GM19452 (cell line): ENCODE measurements at regions not wholly inside any gene's neighbourhood (a gene's known extent, or its start where the extent isn't known, plus 50 kb on each side); places are given as distances from the start of the nearest gene placed in this dataset.

Source experiments
- ATAC-seq: cut with Tn5 transposase; IDR thresholded peaks from one replicate; pipeline ENCODE4 v1.9.1; 2021; ENCODE audit not compliant: unreplicated experiment

DNA sequence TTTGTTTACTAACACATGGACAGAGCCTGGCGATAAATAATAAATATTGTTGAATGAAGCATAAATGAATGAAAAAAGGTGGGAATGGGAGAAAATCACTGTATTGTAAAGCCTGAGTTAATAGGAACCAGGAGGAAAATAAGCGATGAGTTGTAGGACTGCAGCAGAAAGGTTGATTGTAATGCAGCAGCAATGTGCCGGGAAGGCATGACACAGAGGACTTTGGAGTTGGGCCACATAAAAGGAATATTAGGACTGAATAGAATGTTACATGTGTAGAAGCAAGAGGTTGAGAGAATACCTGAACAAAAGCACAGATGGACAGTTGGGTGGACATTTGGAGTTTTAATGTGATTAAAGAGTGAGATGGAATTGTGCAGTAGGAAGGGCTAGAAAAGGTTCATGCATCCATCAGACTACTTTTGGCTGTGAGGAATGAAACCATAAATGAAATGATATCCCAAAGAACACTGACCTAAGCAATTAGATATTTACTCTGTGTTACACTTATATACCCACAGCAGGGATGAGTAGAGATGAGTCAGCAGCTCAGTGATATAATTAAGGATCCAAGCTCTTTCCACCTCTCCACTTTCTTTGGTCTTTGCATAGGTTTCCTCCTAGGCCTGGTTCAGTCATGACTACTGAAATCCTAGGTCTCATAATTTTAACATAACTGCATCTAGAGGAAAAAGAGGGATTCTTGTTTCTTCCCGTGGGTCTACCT lies 55.4 kb downstream of the CCER1 start:
- no peak for ATAC-seq

DNA sequence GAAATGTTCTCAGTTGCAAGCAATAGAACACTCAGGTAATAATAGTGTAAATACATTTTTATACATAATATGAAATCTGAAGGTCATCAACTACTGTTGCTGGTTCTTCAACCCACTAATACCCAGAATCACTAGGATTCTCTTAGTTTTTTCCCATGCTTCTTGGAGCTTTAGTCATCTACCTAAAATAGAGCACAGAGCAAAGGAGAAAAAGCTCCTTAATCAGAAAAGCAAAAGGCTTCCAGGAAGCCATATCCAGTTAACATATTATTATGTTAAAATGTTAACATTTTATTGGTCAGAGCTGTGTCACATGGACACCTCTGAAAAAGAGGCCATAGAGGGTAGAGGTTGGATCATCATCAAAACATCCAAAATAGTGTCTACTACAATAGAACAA lies 57.0 kb downstream of the CCER1 start:
- no peak for ATAC-seq

DNA sequence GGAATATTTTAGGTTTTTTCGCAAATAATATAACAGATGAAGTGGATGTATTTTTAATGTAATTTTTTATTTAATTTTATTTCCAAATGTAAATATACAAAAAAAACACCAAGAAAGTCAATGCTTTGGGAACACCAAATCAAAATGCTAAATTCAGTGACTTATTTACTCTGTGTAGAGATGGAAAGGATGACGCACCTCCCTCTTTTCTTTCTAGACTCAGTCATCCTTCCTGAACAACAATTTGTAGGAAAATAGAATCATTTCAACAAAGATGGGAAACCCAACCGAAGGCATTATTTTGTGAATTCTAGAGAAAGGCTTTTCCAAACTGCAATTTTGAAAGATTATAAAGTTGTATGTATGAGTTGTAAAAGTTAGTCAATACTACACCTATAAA lies 57.7 kb downstream of the CCER1 start:
- no peak for ATAC-seq

DNA sequence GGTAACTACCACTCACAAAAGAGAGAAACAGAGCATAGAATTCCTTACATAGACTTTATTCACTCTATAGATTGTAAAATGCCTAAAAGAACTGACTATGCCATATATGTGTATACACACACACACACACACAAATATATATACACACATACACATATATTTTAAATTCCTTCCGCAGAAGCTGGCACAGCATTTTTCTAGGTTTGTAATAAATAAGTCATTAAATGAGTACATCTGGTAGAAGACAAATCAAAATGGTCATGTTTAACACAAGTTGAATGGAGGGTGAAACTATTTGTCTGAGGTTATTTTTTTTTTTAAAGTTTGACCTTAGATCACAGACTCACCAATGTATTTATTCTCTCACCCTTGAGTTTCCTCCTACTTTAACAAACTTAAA lies 58.2 kb downstream of the CCER1 start:
- ATAC-seq: no peak

DNA sequence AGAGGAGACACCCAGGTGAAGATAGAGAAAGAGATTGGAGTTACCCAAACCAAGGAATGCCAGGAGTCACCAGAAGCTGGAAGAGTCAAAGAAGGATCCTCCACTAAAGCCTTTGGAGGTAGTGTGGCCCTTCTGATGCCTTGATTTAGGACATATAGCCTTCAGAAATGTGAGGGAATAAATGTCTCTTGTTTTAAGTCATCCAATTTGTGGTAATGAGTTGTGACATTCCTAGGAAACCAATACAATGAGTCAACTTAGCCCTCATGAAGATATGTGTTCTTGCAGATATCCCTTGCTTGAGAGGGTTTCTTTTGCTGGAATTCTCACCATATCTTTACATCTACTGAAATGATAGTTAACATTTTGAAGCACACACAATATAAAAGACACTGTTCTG lies 58.8 kb downstream of the CCER1 start:
- ATAC-seq: no peak

DNA sequence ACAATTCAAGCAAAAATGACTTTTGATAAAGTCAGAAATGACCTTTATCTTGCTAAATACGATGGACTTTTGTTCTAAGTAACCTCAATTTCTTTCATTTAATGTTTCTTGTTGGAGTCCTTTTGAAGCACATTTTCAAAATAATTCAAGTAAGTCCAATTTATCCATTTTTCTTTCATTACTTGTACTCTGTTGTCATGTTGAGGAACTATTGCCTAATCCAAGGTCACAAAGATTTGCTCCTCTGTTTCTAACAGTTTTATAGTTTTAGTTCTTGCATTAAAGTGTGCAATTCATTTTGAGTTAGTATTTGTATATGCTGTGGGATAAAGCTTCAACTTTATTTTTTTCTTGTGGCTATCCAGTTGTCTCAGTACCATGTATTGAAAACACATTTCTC lies 66.7 kb downstream of the CCER1 start:
- ATAC-seq: no peak

DNA sequence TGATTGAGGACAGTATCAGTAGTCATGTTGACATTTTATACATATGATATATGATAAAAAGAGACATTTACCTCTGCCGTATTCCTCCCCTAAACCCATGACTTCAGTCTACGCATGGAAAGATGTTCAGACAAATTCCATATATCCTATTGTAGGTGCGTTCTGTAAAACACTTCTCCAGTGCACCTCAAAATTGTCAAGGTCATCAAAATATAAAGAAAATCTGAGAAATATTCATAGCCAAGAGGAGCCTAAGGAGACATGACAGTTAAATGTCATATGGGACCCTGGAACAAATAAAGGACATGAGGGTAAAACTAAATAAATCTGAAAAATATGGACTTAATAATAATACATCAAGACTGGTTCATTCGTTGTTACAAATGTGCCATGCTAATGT lies 71.5 kb downstream of the CCER1 start:
- no peak for ATAC-seq

DNA sequence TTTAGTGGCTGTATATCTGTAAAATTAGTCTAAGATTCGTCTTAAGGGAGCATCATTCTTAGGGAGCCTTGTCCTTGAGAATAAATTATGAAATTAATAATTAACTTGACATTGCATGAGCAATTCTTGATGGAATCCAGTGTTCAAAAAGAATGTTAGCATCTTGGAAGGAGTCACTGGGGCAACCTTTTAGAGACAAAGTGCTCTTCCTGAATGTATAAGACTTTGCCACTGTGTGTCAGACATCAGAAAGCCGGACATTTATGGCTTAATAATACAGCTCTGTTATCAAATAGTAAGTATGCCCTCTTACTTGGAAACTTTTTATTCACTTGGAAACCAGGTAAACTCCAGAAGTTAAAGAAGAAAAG lies 83.3 kb downstream of the CCER1 start:
- ATAC-seq: no peak

DNA sequence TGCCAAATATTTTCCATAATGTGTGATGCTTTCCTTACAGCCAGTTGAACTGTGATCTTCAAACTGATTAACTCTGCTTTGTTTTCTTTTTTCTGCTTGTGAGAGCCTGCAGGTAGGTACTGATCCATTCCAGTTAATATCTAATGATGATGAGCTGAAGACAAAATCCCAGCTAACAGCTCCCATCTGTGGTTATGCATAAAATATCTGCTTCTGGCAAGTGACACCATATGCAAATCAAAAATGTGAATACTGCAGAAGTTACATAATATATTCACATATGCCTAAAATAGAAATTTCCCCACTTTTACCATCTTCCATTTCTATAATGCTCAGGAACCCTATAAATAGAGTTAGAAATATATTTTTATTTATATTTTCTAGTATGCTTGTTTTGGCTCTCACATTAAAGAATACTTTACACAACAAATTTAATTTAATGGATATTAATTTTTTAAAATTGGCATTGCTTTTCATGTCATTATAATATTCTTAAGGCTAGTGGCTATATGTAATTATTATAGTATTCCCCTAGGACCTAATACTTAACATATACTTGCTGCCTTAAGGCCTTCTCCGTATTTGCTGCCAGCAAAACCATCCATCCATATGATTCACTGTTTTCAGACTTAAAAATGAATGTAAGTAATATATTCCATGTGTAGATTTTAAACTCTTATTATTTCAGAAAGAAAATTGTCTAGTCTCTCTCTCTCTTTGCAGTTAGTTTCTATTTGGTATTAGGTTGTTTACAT lies 83.8 kb downstream of the CCER1 start:
- ATAC-seq: no peak

DNA sequence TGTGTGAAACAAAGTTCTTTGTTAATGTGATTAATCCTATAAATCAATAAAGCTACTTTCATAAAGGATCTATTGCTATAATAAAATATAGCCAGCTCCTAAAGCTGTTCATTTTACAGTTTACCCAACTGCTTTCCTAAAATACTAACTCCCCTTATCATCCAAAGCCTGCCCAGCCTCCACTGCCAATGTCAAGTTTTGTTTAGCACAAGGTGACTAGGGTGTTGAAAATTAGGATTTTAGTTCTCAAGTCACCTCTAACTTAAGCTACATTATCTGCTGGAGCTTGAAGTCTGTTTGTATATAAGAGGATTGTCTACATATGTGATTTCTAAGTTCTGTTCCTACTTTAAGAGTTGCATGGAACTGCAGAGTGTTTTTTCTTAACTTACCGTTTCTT lies 86.3 kb downstream of the CCER1 start:
- no peak for ATAC-seq

DNA sequence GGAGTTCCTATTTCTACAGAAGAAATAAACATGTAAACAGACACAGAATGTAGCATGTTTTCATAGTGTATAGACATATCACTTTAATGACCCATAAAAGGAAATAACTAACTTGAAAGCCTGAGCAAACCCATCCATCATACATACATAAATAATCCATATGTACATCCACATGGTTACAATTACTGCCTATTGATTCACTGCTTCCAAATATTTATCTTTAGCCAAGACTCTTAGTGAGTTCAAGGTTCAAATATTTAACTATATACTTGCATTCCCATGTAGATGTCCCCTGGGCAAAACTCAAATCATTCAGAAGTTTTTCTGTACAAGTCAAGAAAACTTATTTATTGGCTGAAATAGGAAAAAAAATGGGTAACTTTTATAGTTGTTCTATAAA lies 95.4 kb downstream of the CCER1 start:
- ATAC-seq: no peak

DNA sequence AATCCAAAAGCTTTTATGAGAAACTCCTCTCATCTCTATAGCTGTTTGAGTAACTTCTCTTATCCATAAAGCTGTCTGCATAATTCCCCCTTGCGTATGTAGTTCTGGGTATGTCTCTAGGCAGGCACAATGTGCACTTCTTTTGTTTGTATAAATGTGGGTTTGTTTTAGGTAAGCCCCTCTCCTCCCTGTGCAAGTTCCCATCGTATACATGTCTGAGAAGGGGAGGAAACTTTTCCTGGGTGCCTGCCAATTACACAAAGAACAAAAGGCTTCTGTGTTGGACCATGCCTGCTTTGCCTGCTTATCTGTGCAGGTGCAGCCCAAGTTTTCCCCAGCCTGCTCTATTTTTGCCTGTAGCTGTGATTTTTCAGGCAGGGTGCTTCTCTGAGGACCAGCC lies 96.7 kb downstream of the CCER1 start:
- no peak for ATAC-seq

DNA sequence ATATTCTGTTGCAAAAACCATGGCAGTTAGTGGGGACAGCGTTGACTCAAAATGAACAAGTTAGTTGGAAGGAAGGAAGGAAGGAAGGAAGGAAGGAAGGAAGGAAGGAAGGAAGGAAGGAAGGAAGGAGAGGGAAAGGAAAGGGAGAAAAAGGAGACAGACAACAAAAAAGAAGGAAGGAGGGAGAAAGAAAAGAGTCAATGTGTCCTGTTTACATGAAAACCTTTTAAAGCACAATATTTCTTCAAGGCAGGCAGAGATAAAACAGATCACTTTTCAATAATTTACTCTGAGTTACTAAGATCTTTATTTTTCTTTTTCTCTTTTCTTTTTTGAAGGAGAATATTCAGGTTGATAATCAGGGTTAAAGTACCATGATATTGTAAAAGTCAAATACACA lies 99.4 kb downstream of the CCER1 start:
- ATAC-seq: no peak

DNA sequence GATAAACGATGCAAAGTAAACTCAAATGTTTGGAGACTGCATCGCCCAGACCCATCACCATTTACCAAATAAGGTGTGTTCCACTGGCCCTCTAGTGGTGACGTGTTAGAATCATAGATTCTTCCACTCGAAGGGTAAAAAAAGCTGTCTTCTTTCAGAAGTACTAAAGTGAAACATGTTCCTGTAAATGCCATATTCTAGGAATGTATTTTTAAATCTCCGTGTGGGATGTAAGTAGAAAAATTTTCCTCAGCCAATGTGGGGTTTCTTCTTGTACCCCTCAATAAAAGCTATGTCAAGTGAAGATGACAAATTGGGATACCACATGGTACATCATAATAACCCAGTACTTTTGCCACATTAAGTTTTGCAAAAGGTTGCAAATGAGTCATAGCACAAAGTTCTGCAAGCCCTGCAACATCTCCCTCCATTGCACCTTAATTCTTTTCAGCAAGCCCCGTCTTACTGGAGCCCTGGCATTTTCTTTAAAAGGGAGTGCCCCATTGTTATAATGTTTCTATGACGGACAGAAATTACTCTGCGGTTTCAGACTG lies 100.8 kb downstream of the CCER1 start:
- no peak for ATAC-seq

DNA sequence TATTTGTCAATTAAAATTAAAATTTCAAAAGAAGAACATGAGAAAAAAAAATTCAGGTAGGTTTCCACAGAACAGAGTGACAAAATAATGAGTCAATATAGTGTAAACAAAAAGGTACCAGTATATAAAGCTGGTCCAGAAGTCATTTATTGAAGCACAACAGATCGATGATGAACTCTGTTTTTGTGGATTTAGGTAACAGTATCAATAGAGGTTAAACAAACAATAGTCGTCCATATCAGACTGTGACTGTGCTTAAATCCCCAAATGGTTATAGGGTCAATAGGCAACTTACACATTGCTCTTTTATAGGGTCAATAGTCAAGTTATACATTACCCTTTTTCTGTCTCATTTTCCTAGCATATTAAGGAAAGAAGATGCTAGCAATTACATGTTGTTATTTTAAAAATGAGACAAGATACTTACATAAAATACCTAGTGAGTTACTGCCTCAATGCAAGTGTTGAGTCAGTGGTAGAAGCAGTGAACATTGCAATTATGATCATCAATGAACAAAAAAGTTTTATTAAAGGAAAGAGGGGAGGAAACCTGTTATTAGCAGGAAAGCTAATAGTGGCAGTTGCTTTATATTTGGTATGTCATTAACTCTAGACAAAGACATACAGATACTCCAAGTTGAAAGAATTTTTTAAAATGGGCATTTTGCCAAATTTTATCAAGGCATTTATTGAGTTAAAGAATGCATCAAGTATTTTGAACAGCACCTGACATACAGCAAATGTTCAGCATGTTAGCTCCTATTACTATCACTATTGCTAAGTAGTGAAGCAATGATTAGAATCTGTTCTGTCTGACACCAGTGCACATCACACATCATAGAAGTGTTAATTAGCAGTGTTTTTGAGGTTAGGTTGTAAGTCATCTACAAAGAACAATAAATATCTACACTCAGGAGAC lies 102.9 kb downstream of the CCER1 start:
- no peak for ATAC-seq

DNA sequence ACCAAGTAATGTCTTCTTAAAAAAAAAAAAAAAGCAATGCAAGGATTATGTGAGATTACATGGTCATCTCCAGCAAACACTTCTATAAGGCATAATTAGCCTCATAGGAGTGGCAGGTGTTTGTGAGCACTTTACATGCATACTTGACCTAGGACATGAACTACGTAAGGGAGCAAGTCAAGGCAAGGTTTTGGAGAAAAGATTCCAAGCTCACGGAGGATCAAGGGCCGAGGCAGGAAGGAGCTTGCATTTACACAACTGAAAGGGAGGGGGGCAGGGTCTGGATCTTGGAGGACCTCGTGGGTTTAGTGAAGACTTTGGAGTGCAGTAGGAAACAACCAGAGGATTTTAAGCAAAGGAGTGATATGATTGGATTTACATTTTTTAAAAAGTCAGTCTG lies 112.5 kb downstream of the CCER1 start:
- ATAC-seq: no peak

DNA sequence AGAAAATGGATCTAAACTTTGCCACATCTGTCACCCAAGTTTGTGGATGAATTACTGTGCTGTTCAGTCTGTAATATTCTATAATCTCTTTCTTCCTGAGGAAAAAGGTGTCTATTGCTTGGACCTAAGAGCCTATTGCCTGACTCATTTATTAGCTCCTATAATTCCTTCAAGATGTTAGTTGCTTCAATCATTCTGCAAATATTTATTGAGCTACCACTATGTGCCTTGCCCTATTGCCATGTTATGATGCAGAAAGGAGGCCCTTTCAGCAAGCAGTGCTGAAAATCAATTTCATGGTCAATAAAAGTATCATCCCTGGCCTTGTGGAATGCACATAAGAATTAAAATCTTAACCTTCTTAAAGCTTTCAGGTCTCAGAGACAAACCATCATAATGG lies 113.6 kb downstream of the CCER1 start:
- ATAC-seq: no peak

DNA sequence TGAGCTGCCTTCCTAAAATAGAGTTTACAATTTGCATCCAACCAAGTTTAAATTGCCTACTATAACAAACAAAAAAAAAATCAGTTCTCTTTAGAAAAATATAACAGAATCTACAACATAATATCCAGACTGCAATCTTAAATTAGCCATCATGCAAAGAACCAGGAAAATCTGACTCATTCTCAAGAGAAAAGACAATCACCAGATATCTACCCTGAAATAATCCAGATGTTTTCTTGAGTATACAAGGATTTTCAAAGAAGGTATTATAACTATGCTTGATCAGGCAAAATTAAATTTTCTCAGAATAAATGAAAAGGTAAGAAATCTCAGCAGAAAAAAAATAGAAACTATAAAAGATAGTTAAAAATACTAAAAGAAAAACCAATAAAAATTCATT lies 115.6 kb downstream of the CCER1 start:
- no peak for ATAC-seq

DNA sequence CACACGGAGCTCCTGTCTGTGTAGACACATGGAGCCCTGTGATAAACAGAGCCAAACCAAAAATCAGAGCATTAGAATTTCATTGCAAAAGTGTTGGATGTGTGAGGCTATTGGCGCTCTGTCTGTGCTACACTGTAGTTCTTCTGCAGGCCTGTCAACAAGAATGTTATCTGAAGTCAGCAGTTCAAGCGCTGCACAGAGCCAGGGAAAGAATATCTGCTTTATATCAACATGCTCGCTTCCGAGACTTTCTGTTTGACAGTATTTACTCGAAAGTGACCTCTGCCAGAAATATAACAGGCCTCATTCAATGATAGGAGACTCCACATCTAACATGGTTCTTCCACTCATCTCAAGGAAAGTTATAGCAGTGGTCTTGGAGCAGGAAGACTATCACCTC lies 118.3 kb downstream of the CCER1 start:
- no peak for ATAC-seq

DNA sequence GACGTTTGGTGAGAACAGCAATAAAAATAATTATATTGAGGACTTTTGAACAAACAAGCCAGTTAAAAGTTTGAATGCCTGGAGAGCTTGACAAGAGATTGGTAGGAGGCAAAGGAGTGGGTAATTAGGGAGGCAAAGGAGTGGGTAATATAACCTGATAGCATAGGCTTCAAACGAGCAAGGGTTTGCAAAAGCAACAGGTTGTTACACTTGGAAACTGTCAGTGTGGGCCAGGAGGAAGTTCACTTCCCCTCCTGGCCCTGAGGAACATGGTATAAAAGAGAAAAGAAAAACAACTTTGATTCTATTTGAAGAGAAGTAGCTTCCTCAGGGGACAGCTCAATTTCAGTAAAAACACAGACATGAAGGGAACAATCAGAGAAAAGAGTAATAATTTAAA lies 121.7 kb downstream of the CCER1 start:
- no peak for ATAC-seq

DNA sequence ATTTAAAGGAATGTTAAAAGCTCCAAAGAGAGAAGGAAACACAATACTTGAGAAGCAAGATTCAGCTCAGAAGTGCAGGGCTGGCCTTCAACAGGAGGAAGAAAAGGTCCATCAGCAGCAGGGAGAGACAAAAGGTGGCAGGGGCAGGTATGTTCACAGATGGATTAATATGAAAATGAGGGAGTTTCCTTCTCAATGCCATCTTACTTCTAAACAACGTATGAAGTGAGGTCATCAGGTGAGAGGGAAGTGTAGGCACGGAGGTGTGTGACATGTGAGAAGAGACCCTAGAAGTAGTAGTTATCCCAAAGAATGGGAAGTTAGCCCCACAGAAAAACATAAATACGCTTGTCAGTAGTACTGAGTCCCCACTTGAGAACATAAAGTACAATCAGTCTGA lies 122.5 kb downstream of the CCER1 start:
- ATAC-seq: no peak

DNA sequence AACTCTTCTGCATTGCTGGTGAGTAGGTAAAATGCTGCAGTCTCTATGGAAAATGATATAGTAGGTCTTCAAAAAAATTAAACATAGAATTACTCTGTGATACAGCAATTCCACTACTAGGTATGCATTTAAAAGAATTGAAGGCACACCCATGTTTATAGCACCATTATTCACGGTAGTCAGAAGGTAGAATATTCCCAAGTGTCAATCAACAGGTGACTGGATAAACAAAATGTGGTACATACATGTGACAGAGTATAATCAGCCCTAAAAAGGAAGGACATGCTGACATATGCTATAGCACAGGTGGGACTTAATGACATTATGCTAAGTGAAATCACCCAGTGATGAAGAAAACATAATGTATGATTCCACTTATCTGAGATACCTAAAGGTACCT lies 123.3 kb downstream of the CCER1 start:
- ATAC-seq: no peak
